B cell (primary cell): ENCODE measurements at regions not wholly inside any gene's neighbourhood (a gene's known extent, or its start where the extent isn't known, plus 50 kb on each side); places are given as distances from the start of the nearest gene placed in this dataset.

Source experiments
- ATAC-seq: fragments of 200-7000 bp; cut with Tn5 transposase; one replicate; pipeline ENCODE4 v1.10.0; 2021; ENCODE audit warnings: low read depth, mild to moderate bottlenecking, moderate number of reproducible peaks, moderate library complexity
- CTCF ChIA-PET: fragments of 350-600 bp; sonication (Branson Sonifier 250); formaldehyde crosslinking; loops from one replicate; lab custom pipeline; 2021; ENCODE audit warnings: antibody characterized with exemption, inconsistent platforms; lab: Charles Lee
- POLR2A ChIA-PET: fragments of 350-600 bp; sonication (Branson Sonifier 250); formaldehyde crosslinking; loops from one replicate; lab custom pipeline; 2021; ENCODE audit warnings: antibody characterized with exemption; lab: Charles Lee
- DNase-seq: peaks from one replicate; pipeline ENCODE4 v3.0.0; 2013
- H2AFZ ChIP-seq: 2 replicates; pipeline ENCODE4 v1.6.1; 2012; ENCODE audit warnings: mild to moderate bottlenecking, low read depth, low read length; ENCODE audit not compliant: insufficient read depth, poor library complexity, severe bottlenecking
- H3K27ac ChIP-seq, 2 donors: 1 replicate in 1 of 2; 2 replicates in 1 of 2; pipeline ENCODE4 v1.5.1; 2012 to 2013; ENCODE audit warnings: low read length in 2 of 2, mild to moderate bottlenecking in 2 of 2, moderate library complexity in 1 of 2
- H3K27me3 ChIP-seq, 4 experiments: fragments of 200-600 bp in 1 of 4; sonication (generic) in 1 of 4; replicated peaks in 1 of 4; 1 replicate in 2 of 4; 2 replicates in 2 of 4; pipeline versions ENCODE4 v1.6.1 to v1.7.0; 2013 to 2016; ENCODE audit warnings: low read length in 3 of 4, mild to moderate bottlenecking in 2 of 4, mixed read lengths in 1 of 4, moderate library complexity in 1 of 4; ENCODE audit not compliant: insufficient read depth in 4 of 4, control insufficient read depth in 3 of 4; ENCODE audit errors: control extremely low read depth in 1 of 4
- H3K36me3 ChIP-seq, 2 experiments: replicated peaks in 1 of 2; 1 replicate in 1 of 2; 2 replicates in 1 of 2; pipeline versions ENCODE4 v1.6.1 to v1.7.1; 2013; ENCODE audit warnings: low read length in 1 of 2; ENCODE audit not compliant: insufficient read depth in 2 of 2, control insufficient read depth in 1 of 2; ENCODE audit errors: control extremely low read depth in 1 of 2, extremely low read depth in 1 of 2
- H3K4me1 ChIP-seq, 2 donors: fragments of 200-600 bp in 1 of 2; sonication (generic) in 1 of 2; 1 replicate in 1 of 2; 2 replicates in 1 of 2; pipeline versions ENCODE4 v1.5.1 to v1.6.1; 2013 to 2017; ENCODE audit warnings: low read length in 2 of 2; ENCODE audit not compliant: control insufficient read depth in 2 of 2, insufficient read depth in 2 of 2
- H3K4me2 ChIP-seq: replicated peaks from 2 replicates; pipeline ENCODE3; 2012; ENCODE audit warnings: mild to moderate bottlenecking, low read depth, low read length; ENCODE audit not compliant: poor library complexity, severe bottlenecking
- H3K4me3 ChIP-seq, 5 experiments: fragments of 200-600 bp in 1 of 5; sonication (generic) in 1 of 5; 1 replicate in 3 of 5; 2 replicates in 2 of 5; pipeline versions ENCODE4 v1.5.1 to v1.7.0; 2011 to 2016; ENCODE audit warnings: low read length in 4 of 5, mild to moderate bottlenecking in 4 of 5, low read depth in 2 of 5, control low read depth in 1 of 5, moderate library complexity in 1 of 5; ENCODE audit not compliant: insufficient read depth in 1 of 5; ENCODE audit errors: control extremely low read depth in 1 of 5, extremely low read depth in 1 of 5
- H3K79me2 ChIP-seq: fragments of 200-600 bp; sonication (generic); one replicate; pipeline ENCODE4 v1.6.0; 2016; ENCODE audit warnings: low read length; ENCODE audit not compliant: control insufficient read depth, insufficient read depth
- H3K9ac ChIP-seq: fragments of 200-600 bp; sonication (generic); 2 replicates; pipeline ENCODE4 v1.6.1; 2017; ENCODE audit warnings: mild to moderate bottlenecking, low read length, moderate library complexity
- H3K9me3 ChIP-seq, 3 donors: one replicate each; pipeline versions ENCODE4 v1.6.1 to v1.7.1; 2013; ENCODE audit warnings: low read length in 2 of 3; ENCODE audit not compliant: control insufficient read depth in 2 of 3, insufficient read depth in 1 of 3; ENCODE audit errors: control extremely low read depth in 1 of 3
- H4K20me1 ChIP-seq: 2 replicates; pipeline ENCODE4 v1.6.0; 2012; ENCODE audit warnings: mild to moderate bottlenecking, low read length; ENCODE audit not compliant: insufficient read depth, control insufficient read depth, poor library complexity, severe bottlenecking
- H3K27ac Mint-ChIP-seq: one replicate; pipeline ENCODE4 v1.8.0; 2021; ENCODE audit warnings: mixed read lengths
- H3K27me3 Mint-ChIP-seq: one replicate; pipeline ENCODE4 v1.8.0; 2021; ENCODE audit warnings: mixed read lengths
- H3K4me1 Mint-ChIP-seq: one replicate; pipeline ENCODE4 v1.8.0; 2021; ENCODE audit warnings: mixed read lengths
- H3K4me3 Mint-ChIP-seq: one replicate; pipeline ENCODE4 v1.8.0; 2021; ENCODE audit warnings: mixed read lengths
- H3K9me3 Mint-ChIP-seq: one replicate; pipeline ENCODE4 v1.8.0; 2022; ENCODE audit warnings: mixed read lengths; ENCODE audit not compliant: insufficient read depth
- CTCF ChIP-seq: fragments of 200-600 bp; IDR thresholded peaks from one replicate; pipeline ENCODE4 v1.8.0; 2022; ENCODE audit warnings: antibody characterized with exemption, mild to moderate bottlenecking
- EZH2 ChIP-seq: IDR thresholded peaks from 2 replicates; pipeline ENCODE4 v1.6.1; 2012; ENCODE audit warnings: borderline replicate concordance, low read depth, mild to moderate bottlenecking, moderate library complexity, low read length; ENCODE audit not compliant: insufficient read depth, poor library complexity, severe bottlenecking
- WGBS: methylation state at CpG from one replicate; pipeline ENCODE4 v1.1.5; 2013; ENCODE audit warnings: missing lambda C conversion rate; ENCODE audit not compliant: insufficient coverage; 5-methylcytosine and 5-hydroxymethylcytosine counted together
- intact Hi-C: fragments of 100-400 bp; cut with micrococcal nuclease; formaldehyde crosslinking; loops from one replicate; pipeline ENCODE4 v1.10.0; 2022

GRCh38 chrX:4936315-4936714 is 1222.9 kb upstream of the PRKX start:
- DNase-seq (peak; percentile 7), ATAC-seq (peak; percentile 37)
- H3K4me1 Mint-ChIP-seq = peaks cover 20% of the 10 kb centered on the region
- no CpG with 5 or more reads among the region's 2 CpGs for WGBS
- Histone ChIP-seq H3K4me1 (peaks cover 15 to 22% of the 10 kb centered on the region in 2 donors), H3K4me2 (peak overlapping the region; percentile 41), H3K27me3 (no peaks in the 10 kb centered on the region), H3K9ac (no peak overlapping the region), H3K9me3 (no peaks in the 10 kb centered on the region), H3K79me2 (no peaks in the 10 kb centered on the region), H3K27ac (peak overlapping the region; percentile 65 to 79), H2AFZ (no peak overlapping the region), H3K4me3 (no peak overlapping the region), H4K20me1 (no peaks in the 10 kb centered on the region), H3K36me3 (no peaks in the 10 kb centered on the region)
- TF ChIP-seq CTCF (no peak), EZH2 (no peak)
- H3K27ac Mint-ChIP-seq = peak overlapping the region; percentile 91
- ChIA-PET CTCF (no interaction called here), POLR2A (no interaction called here)
- H3K4me3 Mint-ChIP-seq = peak overlapping the region; percentile 71
- no peaks in the 10 kb centered on the region for H3K27me3 Mint-ChIP-seq
- H3K9me3 Mint-ChIP-seq = no peaks in the 10 kb centered on the region
- intact Hi-C loops = no loop called here

GRCh38 chrX:4935846-4936245 is 1222.4 kb upstream of the PRKX start:
- Histone ChIP-seq H3K36me3 (no peaks in the 10 kb centered on the region), H3K79me2 (no peaks in the 10 kb centered on the region), H3K4me3 (no peak overlapping the region), H4K20me1 (no peaks in the 10 kb centered on the region), H3K9me3 (no peaks in the 10 kb centered on the region), H3K4me1 (peaks cover 15 to 22% of the 10 kb centered on the region in 2 donors), H3K4me2 (peak overlapping the region; percentile 41), H3K27me3 (no peaks in the 10 kb centered on the region), H2AFZ (no peak overlapping the region), H3K9ac (peak overlapping the region; percentile 1), H3K27ac (peak overlapping the region; percentile 65 to 79)
- Mint-ChIP-seq H3K27me3 (no peaks in the 10 kb centered on the region), H3K4me1 (peaks cover 20% of the 10 kb centered on the region), H3K4me3 (peak overlapping the region; percentile 71), H3K9me3 (no peaks in the 10 kb centered on the region), H3K27ac (peak overlapping the region; percentile 91)
- peak; percentile 77 for ATAC-seq
- TF ChIP-seq CTCF (no peak), EZH2 (no peak)
- peak; percentile 46 for DNase-seq
- WGBS = 0% methylated on average over 1 of the region's 2 CpGs
- intact Hi-C loops = no loop called here
- POLR2A ChIA-PET = no interaction called here
- CTCF ChIA-PET = no interaction called here
